Bone marrow (tissue), 2 donors: ENCODE measurements at regions not wholly inside any gene's neighbourhood (a gene's known extent, or its start where the extent isn't known, plus 50 kb on each side); places are given as distances from the start of the nearest gene placed in this dataset.
"Not testable (repeated sequence)": the region's sequence is repeated elsewhere in the genome, so short reads cannot be mapped to it uniquely, and the experiment has no call there.

ENCODE experiments used
- DNase-seq, 2 donors: peaks; one replicate each; lab custom pipeline; 2025; lab: John Stamatoyannopoulos, UW

- no peak for DNase-seq
These were observed 56.2 kb downstream of the PABPC4L start for GRCh38 chr4:134145369-134145768.

- no peak for DNase-seq
These were observed 57.3 kb downstream of the PABPC4L start for GRCh38 chr4:134144337-134144736.

- no peak for DNase-seq
These were observed 59.9 kb downstream of the PABPC4L start for GRCh38 chr4:134141728-134142127.

- no peak for DNase-seq
These were observed 62.4 kb downstream of the PABPC4L start for GRCh38 chr4:134139188-134139587.

- no peak for DNase-seq
These were observed 69.4 kb downstream of the PABPC4L start for GRCh38 chr4:134132086-134132783.

- DNase-seq = no peak
These were observed 74.6 kb downstream of the PABPC4L start for GRCh38 chr4:134126955-134127354.

GRCh38 chr4:134126000-134126560 is 75.5 kb downstream of the PABPC4L start:
- no peak for DNase-seq

GRCh38 chr4:134122903-134123302 is 78.7 kb downstream of the PABPC4L start:
- no peak for DNase-seq

GRCh38 chr4:134117392-134118183 is 84.0 kb downstream of the PABPC4L start:
- DNase-seq = no peak

GRCh38 chr4:134089885-134090284 is 111.7 kb downstream of the PABPC4L start:
- no peak for DNase-seq

- no peak for DNase-seq
These were observed 116.1 kb downstream of the PABPC4L start for GRCh38 chr4:134085496-134085895.

GRCh38 chr4:134079085-134079484 is 122.5 kb downstream of the PABPC4L start:
- not testable (repeated sequence) for DNase-seq

GRCh38 chr4:134078230-134078914 is 123.2 kb downstream of the PABPC4L start:
- no peak for DNase-seq

- DNase-seq = no peak
These were observed 127.9 kb downstream of the PABPC4L start for GRCh38 chr4:134073711-134074110.

GRCh38 chr4:134072137-134072536 is 129.5 kb downstream of the PABPC4L start:
- no peak for DNase-seq

- no peak for DNase-seq
These were observed 131.4 kb downstream of the PABPC4L start for GRCh38 chr4:134070174-134070573.

GRCh38 chr4:134057356-134057755 is 144.2 kb downstream of the PABPC4L start:
- no peak for DNase-seq

GRCh38 chr4:134046221-134046620 is 155.4 kb downstream of the PABPC4L start:
- DNase-seq = not testable (repeated sequence)

- no peak for DNase-seq
These were observed 156.2 kb downstream of the PABPC4L start for GRCh38 chr4:134045411-134045810.

- no peak for DNase-seq
These were observed 158.3 kb downstream of the PABPC4L start for GRCh38 chr4:134043266-134043665.

- no peak for DNase-seq
These were observed 173.2 kb downstream of the PABPC4L start for GRCh38 chr4:134028421-134028820.

- no peak for DNase-seq
These were observed 173.7 kb downstream of the PABPC4L start for GRCh38 chr4:134027931-134028330.

- no peak for DNase-seq
These were observed 177.3 kb downstream of the PABPC4L start for GRCh38 chr4:134024251-134024650.
